CD4-positive, alpha-beta T cell treated with Interleukin-2 at 100 ng/mL for 4 hours (primary cell): ENCODE measurements at regions not wholly inside any gene's neighbourhood (a gene's known extent, or its start where the extent isn't known, plus 50 kb on each side); places are given as distances from the start of the nearest gene placed in this dataset.

Experiments used
- DNase-seq: peaks from one replicate; pipeline ENCODE4 v3.0.0-alpha.2; 2020; ENCODE audit warnings: low spot score

DNA sequence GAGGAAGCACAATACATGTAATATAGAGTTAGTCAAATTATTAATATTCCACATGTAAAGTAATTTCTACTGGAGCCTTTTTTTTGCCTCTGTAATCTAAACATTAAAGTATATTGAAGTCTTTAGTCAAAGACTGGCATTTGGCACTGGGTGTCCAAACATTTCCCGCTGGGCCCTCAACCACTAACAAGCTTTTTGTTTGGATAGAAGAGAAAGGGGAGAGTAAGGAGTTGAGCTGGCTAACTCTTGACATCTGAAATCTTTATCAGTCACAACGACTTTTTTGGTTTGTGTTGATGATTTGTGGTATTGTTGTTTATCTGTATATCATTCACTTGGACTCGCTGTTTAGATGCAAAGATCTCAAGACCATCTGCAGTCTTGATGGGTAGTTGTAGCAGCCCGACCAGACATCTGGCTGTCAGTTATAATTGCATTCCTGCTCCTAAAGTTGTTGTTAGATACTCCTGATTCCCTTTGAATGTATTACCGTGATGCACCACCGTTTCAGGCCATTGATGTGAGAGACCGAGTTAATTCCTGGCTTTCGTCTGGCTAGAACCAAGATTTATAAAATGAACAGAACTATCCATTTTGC is 379.6 kb downstream of the MTX2 start:
- DNase-seq: no peak

- no peak for DNase-seq
Observed at GRCh38 chr2:176650104-176650837, 381.0 kb downstream of the MTX2 start.

DNA sequence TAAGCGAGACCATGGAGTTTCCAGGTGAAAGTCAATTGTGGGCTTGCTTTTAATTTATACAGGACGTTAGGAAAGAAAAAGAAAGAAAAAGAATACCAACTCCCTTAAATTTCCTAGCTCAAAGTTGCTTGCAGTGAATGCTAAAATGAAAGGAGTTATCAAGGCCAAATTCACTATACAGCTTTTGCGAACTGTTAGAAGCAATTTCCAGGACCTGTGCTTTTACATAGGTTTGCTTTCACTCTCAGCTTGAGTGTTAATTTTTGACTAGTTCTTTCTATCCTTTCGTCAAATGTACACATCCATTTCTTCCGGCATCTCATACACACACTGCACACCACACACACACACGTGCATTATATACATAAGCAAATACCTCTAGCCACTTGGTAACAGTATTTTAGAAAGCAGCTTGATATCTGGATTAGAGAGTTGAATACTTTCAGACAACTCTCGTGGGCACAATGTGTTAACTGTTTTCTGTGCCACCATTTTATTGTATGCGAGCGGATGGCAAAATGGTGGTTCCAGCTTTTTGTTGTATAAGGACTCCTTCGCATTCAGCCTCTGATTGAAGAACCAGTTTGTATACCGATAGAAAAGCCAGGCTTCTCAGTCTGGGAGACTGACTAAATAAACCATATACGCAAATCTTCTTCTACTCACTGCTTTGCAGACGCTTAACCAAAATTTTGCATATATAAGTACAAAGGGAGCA is 381.8 kb downstream of the MTX2 start:
- no peak for DNase-seq

DNA sequence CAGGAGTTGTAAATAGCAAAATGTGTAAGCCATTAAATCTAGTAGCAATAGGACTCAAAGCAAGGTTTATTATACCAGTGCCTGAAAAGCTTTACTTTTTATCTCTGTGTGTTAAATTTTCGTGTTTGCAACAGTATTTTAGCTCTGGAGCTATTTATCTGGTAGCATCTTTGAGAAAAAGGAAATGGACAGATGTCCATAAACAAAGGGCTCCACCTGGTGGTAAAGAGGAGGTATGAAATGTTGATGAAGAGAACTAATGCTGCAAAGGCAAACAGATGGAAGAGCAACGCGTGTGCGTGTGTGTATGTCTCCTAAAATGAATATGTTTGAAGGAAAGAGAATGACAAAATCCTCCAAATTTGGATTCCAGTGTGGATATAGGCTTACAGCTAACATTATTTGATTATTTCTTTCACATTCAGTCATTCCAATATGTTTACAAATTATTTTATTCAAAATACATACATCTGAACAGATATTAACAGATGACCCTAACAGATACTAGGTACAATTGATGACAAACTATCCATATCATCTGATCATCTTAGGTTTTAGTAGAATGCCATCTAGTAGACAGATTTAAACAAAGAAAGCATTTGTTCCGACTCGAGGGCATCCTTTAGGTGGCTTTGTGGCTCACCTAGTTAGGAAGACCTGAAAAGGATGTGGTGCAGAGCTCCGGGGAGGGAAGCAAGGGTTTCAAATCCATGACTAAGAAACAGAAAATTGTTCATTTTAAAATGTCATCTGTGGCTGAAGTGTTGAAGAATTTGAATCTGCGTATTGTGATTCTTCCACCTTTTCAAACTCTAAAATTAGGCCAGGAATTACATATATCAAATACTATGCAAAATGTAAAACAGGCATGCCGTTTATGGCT is 383.3 kb downstream of the MTX2 start:
- peak; percentile 52 for DNase-seq

GRCh38 chr2:176653479-176654443 is 384.5 kb downstream of the MTX2 start:
- peak; percentile 26 for DNase-seq

DNA sequence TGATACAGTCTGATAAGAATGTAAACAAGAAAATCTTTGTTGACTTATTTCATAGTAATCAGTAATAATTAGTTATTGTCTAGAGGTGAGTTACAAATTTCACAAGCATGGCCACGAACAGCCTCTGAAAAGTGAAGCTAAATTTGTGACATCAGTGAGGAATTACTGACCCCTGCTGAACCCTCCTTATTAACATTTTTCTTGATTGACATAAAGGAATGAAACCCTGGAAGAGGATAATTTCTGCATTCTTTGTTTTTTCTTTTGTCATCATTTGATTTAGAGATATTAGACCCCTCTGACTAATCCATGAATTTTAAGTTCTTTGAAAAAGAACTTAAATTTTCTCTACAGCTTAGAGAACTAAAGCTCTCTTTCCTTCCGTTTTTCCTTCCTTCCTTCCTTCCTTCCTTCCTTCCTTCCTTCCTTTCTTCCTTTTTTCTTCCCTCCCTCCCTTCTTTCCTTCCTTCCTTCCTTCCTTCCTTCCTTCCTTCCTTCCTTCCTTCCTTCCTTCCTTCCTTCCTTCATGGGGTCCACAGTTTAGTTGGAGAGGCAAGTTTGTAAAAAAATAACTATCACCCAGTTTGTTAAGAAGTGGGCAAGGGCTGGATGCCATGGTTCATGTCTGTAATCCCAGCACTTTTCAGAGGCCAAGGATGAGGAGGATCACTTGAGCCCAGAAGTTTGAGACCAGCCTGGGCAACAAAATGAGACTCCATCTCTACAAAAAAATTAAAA is 387.0 kb downstream of the MTX2 start:
- DNase-seq: no peak

- DNase-seq: no peak
Observed at GRCh38 chr2:176656776-176657140, 387.5 kb downstream of the MTX2 start.

GRCh38 chr2:176657393-176657792 is 388.2 kb downstream of the MTX2 start:
- no peak for DNase-seq

- DNase-seq: no peak
Observed at GRCh38 chr2:176658708-176659107, 389.5 kb downstream of the MTX2 start.

GRCh38 chr2:176662753-176663152 is 393.5 kb downstream of the MTX2 start:
- DNase-seq: no peak

DNA sequence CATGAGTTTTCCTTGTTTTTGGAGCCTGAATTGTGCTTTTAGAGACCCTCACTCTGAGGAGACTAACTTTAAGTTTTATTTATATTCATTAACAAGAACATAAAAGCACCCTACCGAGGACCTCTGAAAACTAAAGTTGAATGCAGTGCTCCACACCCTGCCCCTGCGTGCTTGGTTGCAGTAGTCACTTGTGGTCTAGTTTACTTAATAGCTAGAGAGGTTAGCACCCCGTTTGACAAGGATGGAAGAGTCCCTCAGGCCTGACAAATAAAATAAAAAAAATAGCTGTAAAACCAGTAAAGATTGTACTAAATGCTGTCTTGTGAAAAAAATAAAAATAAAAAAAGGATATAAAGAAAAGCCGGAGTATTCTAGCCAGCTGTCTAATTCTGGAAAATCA is 395.2 kb downstream of the MTX2 start:
- DNase-seq: no peak

GRCh38 chr2:176665086-176665485 is 395.8 kb downstream of the MTX2 start:
- DNase-seq: no peak

GRCh38 chr2:176668912-176669311 is 399.7 kb downstream of the MTX2 start:
- no peak for DNase-seq

GRCh38 chr2:176669398-176670174 is 400.3 kb downstream of the MTX2 start:
- DNase-seq: no peak

DNA sequence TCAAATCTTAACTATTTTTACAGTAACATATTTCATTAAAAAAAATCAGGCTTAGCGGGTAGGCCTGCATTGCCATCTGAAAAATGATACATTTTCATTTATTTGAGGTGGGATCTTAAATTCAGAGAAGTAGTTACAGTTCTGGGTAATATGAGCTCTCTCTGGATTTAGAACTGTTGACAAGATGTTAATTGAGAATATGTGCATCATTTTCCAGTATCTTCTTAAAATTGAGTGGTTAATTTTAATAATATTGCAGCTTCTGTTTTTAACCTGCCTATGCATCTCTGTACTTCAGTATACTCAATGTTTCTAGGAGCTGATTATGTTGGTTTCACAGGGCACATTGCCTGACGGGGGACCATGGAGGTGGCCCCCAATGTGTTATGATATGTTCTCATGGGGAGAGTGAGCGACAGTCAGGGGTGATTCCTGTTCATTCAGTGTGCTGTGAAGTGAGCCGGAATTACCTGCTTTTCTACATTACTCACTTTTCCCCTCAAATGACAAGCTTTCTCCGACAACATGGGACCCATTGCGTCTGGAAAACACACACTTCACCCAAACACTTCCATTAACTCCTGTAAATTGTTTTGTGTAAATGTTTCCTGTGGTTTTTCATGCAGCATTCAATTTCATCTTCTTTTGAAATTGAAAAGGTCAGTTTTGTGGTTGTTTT is 406.2 kb downstream of the MTX2 start:
- no peak for DNase-seq

GRCh38 chr2:176677746-176678265 is 408.6 kb downstream of the MTX2 start:
- DNase-seq: no peak

DNA sequence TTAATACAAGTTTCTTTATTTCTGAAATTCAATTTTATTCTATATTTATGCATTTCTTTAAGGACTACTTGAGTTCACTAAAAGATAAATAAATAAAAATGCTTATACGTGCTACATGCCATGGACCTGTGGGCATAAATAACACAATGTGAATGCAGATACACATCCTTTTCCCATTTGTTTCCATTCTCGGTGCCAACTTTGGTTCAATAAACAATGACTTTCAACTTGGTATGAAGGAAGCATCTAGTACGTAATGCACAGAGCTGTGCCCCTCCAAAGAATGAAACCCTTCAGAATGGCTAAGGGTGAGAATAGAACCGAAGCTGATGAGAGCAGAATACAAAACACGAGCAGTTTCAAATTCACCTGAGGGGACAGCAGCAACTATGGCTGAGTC is 409.3 kb downstream of the MTX2 start:
- no peak for DNase-seq

- DNase-seq: no peak
Observed at GRCh38 chr2:176679061-176679669, 409.9 kb downstream of the MTX2 start.
